HTR-8/SVneo (cell line): ENCODE measurements at regions not wholly inside any gene's neighbourhood (a gene's known extent, or its start where the extent isn't known, plus 50 kb on each side); places are given as distances from the start of the nearest gene placed in this dataset.
"Not testable (repeated sequence)": the region's sequence is repeated elsewhere in the genome, so short reads cannot be mapped to it uniquely, and the experiment has no call there.

ENCODE experiments used
- DNase-seq: peaks from one replicate; pipeline ENCODE4 v3.0.0; 2011; ENCODE audit warnings: low spot score, mixed read lengths; ENCODE audit not compliant: insufficient read length
- FAIRE-seq: peaks from 2 replicates; lab custom pipeline; 2011; peaks lifted over from hg19 to GRCh38; lab: Jason Lieb, UNC

DNA sequence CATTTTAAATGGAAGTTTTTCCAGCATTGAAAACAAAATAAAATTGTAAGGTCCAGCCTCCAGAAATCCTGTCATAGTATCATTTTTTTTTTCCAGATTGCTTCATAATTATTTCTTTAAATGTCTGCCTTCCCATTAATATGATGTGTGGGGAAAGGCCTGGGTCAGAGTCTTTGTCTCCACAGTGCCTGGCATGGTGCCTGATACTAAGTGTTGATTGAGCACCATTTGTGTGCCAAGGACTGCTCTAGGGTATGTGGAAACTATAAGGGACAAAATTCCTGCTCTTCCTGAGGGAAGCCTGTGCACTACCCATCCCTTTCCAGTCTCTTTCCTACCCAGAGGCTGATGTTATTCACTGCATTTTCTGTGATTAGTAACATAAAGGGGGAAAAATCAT lies 53.1 kb upstream of the BEND4 start:
- DNase-seq (no peak), FAIRE-seq (no peak)

DNA sequence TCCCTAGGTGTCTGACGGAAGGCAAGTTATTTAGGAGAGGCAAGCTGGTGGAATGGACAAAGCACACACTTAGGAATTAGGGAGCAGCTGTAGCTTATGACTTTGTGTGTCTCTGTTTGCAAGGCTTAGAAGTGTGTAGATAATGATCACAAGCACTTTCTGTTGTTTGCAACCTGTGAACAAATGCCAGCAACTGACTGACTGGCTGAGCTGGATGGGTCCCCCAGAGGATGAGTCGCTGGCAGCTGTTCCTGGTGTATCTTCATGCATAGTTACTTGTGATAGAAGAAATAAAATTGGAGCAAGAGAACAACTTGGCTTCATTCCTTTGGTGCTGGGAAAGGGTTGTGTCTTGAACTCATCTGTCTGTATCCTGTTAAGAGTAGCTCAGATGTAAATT lies 64.2 kb upstream of the BEND4 start:
- DNase-seq, result no peak
- FAIRE-seq, result no peak

DNA sequence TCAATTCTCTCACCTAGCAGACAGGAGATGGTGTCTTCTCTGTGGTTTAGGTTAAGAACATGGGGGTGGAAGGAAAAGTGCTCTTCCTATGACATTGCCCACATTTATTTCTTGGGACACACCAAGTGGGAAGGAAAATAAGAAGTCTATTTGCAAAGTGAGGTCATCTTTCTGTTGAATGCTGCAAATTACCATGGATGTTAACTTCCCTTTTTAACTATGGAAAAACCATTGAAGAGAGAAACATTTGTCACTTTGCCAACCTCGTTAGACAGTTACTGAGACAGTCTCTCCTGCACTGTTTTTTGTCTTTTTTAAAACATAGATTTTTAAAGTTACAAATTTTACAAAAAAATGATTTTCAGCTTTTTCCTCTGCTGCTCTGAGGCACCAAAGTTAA lies 72.8 kb upstream of the BEND4 start:
- FAIRE-seq (no peak), DNase-seq (no peak)

DNA sequence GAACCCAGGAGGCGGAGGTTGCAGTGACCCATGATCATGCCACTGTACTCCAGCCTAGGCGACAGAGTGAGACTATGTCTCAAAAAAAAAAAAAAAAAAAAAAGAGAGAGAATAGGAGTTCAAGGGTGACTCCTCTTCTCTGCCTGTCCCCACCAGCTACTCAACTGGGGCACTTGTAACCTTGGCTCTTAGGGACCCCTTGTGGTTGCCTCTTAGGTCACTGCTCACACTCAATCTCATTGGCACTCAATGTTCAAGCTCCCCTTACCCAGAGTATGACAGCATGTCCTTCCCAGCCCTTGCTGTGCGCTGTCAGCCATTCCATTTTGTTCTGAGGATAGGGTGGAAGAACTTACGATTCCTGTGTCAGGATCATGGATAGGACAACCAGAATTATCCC lies 82.4 kb upstream of the BEND4 start:
- FAIRE-seq, result no peak
- no peak for DNase-seq

DNA sequence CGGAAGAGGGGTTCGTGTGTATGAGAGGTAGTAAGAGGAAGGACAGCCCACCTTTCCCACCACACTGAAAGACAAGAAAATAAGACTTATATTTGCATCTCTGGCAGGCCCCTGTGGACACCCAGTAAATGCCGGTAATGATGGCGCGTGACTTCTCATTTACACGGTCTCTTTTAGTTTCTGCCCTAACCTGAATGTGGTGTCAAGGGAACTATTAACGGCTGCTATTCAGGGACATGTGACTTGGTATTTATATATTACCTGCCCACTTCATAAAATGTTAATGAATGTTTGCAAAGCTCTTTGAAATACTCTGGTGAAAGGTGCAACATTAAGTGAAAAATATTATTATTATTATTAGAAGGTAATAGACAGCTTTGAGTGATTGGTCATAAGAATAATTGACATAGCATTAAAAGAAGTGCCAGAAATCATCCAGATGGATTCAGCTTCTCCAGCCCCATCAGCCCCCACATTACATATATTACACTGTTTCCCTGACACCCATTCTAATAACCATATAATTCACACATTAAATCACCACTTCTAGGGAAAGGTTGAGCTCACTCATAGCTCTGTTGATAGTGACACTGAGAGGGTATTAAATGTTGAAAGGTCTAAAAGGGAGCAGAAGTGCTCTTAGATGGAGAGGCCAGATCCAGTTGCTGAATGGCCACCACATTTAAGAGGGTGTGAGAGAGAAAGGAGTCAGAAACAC lies 83.0 kb upstream of the BEND4 start:
- FAIRE-seq, result no peak
- DNase-seq, result no peak

DNA sequence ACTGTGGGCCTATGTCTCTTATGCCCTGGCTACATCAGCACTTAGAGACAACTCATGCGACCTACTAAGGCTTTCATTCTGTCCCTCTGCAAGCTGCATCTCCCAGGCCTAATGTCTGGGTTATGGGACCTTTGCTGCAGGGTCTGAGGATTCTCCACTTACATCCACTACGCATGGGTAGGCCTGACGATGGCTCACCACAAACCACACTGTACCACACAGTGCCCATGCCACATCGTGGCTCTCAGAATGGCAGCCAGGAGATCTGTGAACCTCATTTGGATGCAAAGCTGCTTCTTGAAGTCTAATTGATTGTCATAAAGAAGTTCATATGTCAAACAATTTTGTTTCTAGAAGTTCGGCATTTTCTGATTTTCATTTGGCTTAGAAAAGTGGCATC lies 84.6 kb upstream of the BEND4 start:
- DNase-seq (no peak), FAIRE-seq (no peak)

DNA sequence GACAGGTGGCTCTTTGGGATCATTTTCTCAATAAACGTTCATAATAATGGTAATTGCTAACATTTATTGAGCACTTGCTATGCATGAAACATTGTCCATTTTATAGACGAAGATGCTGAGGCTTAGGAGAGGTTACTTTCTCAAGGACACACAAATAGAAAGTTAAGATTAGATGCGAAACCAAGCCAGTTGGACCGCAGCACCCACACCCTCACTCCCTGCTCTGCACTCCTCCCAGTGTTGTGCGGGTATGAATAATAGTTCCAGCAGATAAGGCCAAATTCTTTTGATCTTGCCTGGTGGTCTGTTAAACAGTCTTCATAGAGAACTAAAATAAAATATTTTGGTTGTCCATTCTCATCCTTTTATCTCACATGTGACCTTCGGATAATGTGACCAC lies 85.0 kb upstream of the BEND4 start:
- FAIRE-seq (no peak), DNase-seq (no peak)

DNA sequence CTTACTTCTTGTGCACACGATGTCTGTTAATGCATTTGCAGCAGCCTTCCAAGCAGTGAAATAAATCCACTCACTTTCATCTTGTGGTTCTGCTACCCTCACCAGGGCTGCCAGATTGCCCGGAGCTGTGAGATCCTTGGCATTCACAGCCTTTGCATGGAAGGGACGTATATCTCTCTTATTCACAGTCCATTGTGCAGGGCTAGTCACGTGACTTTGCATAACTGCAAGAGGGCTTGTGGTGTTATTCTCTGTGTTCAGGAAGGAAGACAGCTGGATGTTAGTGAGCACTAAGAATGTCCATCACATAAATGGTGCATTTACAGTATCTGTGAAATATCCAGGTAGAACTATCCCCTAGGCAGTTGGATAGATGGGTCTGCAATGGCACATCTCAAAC lies 96.5 kb upstream of the BEND4 start:
- FAIRE-seq (no peak), DNase-seq (no peak)

DNA sequence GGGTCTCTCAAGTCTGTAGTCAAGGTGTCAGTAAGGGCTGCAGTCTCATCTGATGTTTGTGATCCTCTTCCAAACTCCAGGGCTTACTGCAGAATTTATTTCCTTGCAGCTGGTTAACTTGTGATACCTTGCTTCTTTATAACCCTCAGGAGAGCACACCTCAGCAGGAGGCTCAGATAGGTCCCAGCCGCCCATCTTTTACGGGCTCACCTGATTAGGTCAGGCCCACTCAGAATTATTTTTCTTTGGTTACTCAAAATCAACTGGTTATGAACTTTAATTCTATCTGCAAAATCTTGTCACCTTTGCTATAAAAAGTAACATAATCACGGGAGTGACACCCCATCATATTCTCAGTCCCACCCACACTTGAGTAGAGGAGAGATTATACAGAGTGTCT lies 99.9 kb upstream of the BEND4 start:
- FAIRE-seq (no peak), DNase-seq (no peak)

DNA sequence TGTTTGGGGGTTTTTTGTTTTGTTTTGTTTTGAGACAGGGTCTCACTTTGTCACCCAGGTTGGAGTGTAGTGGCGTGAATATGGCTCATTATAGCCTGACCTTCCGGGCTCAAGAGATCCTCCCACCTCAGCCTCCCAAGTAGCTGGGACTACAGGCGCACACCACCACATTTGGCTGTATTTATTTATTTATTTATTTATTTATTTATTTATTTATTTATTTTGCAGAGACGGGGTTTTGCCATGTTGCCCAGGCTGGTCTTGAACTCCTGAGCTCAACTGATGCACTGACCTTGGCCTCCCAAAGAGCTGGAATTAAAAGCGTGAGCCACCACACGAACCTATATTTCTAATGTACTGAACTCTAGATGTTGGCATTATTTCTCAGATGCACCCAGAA lies 105.2 kb upstream of the BEND4 start:
- DNase-seq, FAIRE-seq: not testable (repeated sequence)

DNA sequence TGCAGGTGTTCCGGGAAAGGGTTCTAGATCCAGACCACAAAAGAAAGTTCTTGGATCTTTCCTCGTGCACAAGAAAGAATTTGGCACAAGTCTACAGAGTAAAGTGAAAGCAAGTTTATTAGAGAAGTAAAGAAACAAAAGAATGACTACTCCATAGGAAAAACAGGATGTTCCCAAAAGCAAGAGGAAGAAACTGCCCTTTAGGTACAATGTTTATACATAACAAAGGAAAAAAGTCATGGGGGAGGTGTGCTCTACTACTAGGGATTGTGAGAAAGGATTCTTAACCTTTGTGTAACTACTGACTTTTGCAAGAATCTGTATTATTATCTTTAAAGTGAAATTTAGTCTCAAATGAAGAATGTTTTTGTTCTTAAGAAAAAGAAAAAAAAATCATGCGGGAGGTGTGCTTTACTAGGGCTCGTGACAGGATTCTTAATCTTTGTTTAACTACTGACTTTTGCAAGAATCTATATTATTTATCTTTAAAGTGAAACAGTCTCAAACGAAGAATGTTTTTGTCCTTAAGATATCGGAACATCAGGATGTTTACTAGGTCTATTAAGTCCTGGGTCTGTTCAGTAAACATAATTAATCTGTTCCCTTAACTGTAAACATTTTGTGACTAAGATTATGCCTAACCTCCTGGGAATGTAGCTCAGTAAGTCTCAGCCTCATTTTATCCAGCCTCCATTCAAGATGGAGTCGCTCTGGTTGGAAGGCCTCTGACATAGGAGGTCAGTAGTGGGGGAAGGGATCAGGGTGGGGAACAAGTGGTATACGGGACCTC lies 110.4 kb upstream of the BEND4 start:
- no peak for DNase-seq
- FAIRE-seq, result no peak

DNA sequence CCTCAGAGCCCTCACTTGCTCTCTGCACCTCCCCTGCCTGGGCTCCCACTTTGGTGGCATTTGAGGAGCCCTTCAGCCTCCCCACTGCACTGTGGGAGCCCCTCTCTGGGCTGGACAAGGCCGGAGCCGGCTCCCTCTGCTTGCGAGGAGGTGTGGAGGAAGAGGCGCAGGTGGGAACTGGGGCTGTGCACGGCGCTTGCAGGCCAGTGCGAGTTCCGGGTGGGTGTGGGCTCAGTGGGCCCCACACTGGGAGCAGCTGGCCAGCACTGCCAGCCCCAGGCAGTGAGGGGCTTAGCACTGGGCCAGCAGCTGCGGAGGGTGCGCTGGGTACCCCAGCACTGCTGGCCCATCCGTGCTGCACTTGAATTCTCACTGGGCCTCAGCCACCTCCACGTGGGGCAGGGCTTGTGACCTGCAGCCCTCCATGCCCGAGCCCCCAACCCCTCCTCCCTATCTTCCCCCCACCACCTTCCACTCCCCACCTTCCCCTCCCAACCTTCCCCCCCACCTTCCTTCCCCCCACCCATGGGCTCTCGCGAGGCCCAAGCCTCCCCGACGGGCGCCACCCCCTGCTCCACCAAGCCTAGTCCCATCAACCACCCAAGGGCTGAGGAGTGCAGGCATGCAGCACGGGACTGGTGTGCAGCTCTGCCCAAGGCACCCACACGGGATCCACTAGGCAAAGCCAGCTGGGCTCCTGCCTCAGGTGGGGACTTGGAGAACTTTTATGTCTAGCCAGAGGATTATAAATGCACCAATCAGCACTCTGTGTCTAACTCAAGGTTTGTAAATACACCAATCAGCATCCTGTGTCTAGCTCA lies 113.5 kb upstream of the BEND4 start:
- DNase-seq (no peak), FAIRE-seq (no peak)

DNA sequence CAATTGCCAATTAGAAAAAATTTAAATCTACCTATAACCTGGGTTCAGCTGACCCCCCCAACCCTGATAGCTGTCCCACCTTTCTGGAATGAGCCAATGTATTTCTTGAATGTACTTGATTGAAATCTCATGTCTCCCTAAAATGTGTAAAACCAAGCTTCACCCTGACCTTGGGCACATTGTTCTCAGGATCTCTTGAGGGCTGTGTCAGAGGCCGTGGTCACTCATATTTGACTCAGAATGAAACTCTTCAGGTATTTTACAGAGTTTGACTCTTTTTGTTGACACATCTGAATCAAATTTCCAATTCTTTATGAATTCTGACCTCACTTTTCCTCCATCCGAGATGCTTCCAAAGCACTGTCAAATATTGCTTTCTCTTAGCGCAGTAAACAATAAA lies 115.3 kb upstream of the BEND4 start:
- DNase-seq, result no peak
- no peak for FAIRE-seq

DNA sequence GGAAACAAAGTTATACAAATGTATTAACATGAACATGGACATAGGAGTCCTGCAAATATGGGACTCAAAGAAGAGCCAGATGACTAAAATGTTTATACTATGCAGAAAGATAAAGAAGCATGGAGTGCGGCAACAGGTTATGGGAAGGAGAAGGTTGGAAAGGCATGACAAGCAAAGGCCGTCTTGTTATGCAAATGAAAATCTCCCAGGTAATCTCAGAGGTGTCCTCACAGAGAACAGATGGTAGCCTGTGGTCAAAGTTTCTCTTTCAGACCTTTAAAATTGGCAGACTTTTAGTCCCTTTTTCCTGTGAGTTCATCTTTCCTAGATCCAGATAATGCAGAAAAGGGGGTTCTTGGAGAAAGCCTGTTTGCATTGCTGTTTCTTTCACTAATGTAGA lies 116.4 kb upstream of the BEND4 start:
- FAIRE-seq (no peak), DNase-seq (no peak)

DNA sequence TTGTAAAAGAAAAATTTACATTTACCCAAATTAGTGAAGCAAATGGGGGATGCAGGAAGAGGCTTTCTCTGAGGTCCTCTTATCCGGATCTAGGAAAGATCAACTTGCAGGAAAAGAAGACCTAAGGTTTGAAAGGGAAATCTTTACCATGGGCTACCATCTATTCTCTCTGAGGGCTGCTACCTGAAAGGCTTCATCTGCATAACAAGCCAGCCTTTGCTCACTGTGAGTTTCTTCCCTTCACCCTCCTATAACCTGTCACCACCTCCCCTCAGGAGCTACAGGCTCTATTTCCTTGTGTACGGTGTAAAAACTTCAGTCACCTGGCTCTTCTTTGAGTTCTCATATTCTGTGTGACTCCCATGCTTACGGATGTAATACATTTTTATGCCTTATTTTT lies 118.6 kb upstream of the BEND4 start:
- DNase-seq, result no peak
- no peak for FAIRE-seq

DNA sequence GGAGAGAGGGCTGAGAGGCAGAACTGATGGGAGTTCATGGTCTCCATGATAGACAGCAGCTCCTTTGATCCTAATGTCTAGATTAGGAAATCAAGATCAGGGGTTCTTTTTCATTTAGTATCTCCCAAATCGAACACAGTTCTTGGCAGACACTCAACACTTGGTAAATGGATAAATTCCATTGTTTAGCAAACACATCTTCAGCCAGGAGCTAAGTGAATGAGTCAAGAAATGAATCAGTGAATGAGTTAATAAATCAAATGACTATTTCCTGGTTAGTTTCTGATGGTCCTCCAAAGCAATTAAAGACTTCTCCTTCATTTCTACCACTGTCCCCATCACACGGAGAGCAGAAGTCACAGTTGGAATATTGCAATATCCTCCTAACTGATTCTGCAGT lies 120.0 kb upstream of the SHISA3 start:
- FAIRE-seq (no peak), DNase-seq (no peak)

DNA sequence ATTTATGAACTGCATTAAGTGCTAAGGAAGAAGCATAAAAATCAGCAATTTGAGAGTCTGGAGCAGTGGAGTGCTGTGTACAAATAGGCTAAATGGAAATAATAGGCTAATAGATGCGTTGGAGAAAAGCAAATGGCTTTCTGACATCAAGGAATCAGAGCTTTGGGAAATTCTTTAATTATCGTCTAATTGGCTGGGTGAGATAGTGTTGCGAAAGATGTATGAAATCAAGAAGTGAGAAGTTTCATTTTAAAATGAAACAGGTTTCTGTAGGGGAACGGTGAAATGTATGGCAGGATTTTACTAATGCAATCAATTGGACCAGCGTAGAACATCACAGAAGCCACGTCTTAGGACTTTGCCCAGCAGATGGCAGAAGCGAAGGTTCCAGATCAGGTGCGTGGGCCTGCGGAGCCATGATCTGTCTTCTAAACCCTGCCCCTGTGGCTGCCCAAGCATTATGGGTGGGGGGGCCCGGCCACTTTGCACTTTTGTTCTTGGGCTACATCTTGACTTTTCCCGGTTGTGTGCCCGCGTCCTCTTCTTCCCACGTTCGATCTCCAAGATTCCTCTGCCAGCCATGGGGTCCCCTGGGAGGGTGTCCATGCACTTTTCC lies 118.5 kb upstream of the SHISA3 start:
- FAIRE-seq (no peak), DNase-seq (no peak)

DNA sequence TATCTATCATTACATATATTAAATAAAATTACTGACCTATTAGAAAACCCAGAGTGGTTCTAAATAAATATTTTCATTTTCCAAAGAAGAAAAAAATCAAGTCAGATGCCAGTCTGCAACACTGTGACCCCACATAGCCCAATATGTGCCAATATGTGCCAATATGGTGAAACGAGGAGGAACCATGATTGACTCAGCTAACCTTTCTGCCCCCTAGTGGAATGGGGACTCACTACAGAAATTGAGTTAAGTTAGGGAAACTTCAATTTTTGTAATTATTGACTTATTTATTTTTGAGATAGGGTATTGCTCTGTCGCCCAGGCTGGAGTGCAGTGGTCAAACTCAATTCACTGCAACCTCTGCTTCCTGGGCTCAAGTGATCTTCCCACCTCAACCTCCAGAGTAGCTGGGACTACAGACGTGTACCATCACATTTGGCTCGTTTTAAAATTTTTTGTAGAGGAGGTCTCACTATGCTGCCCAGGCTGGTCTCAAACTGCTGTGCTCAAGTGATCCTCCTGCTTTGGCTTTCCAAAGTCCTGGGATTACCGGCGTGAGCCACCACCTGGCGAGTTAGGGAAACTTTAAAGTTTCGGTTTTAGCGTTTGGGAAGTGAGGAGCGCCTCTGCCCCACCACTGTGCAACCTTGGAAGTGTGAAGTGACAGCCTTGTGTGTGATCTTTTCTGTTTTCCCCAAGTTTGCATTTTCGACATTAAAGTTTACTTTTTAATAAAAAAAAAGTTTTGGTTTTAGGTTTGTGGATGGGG lies 116.8 kb upstream of the SHISA3 start:
- FAIRE-seq (no peak), DNase-seq (peak; percentile 39)

DNA sequence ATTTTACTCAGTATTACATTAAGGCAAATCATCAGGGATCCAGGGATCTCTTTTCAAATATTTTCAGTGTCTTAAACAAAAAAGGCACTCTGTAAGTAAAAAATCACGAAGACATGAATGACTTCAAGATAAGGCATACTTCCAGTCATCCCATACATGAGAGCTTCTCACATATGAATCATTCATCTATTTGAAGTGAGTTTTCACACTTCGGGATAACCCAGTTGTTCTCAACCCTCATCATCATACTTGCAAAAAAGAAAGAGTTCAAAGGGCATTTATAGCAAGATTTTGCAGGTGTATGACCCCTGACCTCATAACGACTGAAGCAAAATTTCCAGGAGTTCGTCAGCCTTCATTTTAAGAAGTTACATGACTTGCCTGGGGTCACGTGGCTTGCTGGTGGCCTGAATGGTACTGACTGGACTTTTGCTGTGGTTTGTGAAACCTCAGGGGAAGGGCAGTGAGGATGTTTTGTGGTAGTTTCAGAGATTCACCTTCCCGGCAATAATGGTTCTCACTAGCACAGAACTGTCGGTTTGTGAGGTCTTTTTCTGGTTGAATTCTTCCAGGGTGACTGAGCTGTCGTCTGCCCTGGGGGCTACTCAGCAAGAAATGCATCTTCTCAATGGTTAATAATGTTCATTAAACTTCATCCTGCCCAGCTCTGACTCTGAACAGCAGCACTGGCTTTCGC lies 115.8 kb upstream of the SHISA3 start:
- no peak for DNase-seq
- FAIRE-seq, result no peak
